Keratinocyte (primary cell): ENCODE measurements at regions not wholly inside any gene's neighbourhood (a gene's known extent, or its start where the extent isn't known, plus 50 kb on each side); places are given as distances from the start of the nearest gene placed in this dataset.

Experiments used
- EZH2 ChIP-seq: IDR thresholded peaks from one replicate; pipeline ENCODE4 v1.6.1; 2012; ENCODE audit warnings: inconsistent platforms, mild to moderate bottlenecking, low read length, moderate library complexity
- TF ChIP-seq, protein P1 (sequence below), 3 experiments: IDR thresholded peaks in 1 of 3; conservative IDR thresholded peaks in 1 of 3; optimal IDR thresholded peaks in 1 of 3; 2 replicates in 2 of 3; 3 replicates in 1 of 3; pipeline versions ENCODE3 to v1.5.1; 2011; ENCODE audit warnings: low read length in 3 of 3, mild to moderate bottlenecking in 3 of 3, moderate library complexity in 2 of 3, control low read depth in 1 of 3, inconsistent platforms in 1 of 3; ENCODE audit not compliant: insufficient read depth in 2 of 3; ENCODE audit errors: extremely low read depth in 1 of 3

DNA sequence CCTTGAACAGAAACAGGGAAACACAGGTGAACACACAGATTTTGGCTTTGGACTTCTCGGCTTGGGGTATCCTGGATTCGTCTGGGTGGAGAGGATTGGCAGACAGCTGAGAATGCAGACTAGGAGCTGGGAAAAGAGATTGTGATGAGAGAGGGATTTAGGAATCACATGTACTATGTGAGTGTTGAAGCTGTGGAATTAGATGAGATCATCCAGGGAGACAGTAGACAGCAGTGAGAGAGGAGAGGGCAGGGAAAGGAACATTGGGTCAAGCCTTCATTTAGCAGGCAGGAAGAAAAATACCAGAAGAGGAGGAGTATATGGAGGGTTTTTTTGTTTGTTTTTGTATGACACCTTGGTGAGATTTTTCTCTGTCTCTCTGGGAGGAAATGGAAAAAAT lies 262.1 kb upstream of the TBL1XR1 start:
- TF ChIP-seq, protein P1, sequence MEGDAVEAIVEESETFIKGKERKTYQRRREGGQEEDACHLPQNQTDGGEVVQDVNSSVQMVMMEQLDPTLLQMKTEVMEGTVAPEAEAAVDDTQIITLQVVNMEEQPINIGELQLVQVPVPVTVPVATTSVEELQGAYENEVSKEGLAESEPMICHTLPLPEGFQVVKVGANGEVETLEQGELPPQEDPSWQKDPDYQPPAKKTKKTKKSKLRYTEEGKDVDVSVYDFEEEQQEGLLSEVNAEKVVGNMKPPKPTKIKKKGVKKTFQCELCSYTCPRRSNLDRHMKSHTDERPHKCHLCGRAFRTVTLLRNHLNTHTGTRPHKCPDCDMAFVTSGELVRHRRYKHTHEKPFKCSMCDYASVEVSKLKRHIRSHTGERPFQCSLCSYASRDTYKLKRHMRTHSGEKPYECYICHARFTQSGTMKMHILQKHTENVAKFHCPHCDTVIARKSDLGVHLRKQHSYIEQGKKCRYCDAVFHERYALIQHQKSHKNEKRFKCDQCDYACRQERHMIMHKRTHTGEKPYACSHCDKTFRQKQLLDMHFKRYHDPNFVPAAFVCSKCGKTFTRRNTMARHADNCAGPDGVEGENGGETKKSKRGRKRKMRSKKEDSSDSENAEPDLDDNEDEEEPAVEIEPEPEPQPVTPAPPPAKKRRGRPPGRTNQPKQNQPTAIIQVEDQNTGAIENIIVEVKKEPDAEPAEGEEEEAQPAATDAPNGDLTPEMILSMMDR (optimal IDR thresholded peaks at IDR 0.05 in 1 of 3, IDR thresholded peaks at IDR 0.05 in 1 of 3, conservative IDR thresholded peaks at IDR 0.05 in 1 of 3; ENCODE audit: extremely low read depth in 1 of 3, insufficient read depth in 2 of 3, low read length in 3 of 3): no peak
- no peak for TF ChIP-seq EZH2
